Astrocyte of the hippocampus (primary cell): ENCODE measurements at regions not wholly inside any gene's neighbourhood (a gene's known extent, or its start where the extent isn't known, plus 50 kb on each side); places are given as distances from the start of the nearest gene placed in this dataset.
A peak's percentile ranks its signal among the peaks of the same experiment; 100 is the strongest.
"Not testable (repeated sequence)": the region's sequence is repeated elsewhere in the genome, so short reads cannot be mapped to it uniquely, and the experiment has no call there.

Source experiments
- DNase-seq: peaks from one replicate; pipeline ENCODE4 v3.0.0; 2011; ENCODE audit warnings: low read depth, low spot score

GRCh38 chr12:90510948-90511347 is 444.0 kb downstream of the CCER1 start:
- peak; percentile 60 for DNase-seq

- no peak for DNase-seq
Observed at GRCh38 chr12:90504806-90505205, 450.2 kb downstream of the CCER1 start.

GRCh38 chr12:90502070-90502469 is 452.9 kb downstream of the CCER1 start:
- no peak for DNase-seq

- DNase-seq, result no peak
Observed at GRCh38 chr12:90501412-90501811, 453.6 kb downstream of the CCER1 start.

- DNase-seq, result no peak
Observed at GRCh38 chr12:90499795-90500194, 455.2 kb downstream of the CCER1 start.

GRCh38 chr12:90497923-90498545 is 456.9 kb downstream of the CCER1 start:
- DNase-seq, result no peak

- DNase-seq, result no peak
Observed at GRCh38 chr12:90490355-90490754, 464.6 kb downstream of the CCER1 start.

- peak; percentile 20 for DNase-seq
Observed at GRCh38 chr12:90489141-90489540, 465.8 kb downstream of the CCER1 start.

- no peak for DNase-seq
Observed at GRCh38 chr12:90485560-90485959, 469.4 kb downstream of the CCER1 start.

GRCh38 chr12:90484094-90484493 is 470.9 kb downstream of the CCER1 start:
- no peak for DNase-seq

GRCh38 chr12:90481748-90482147 is 473.2 kb downstream of the CCER1 start:
- DNase-seq, result no peak

- DNase-seq, result no peak
Observed at GRCh38 chr12:90479237-90479636, 475.7 kb downstream of the CCER1 start.

GRCh38 chr12:90473831-90474230 is 481.1 kb downstream of the CCER1 start:
- DNase-seq, result no peak

GRCh38 chr12:90460681-90461080 is 494.3 kb downstream of the CCER1 start:
- no peak for DNase-seq

GRCh38 chr12:90456248-90456647 is 498.7 kb downstream of the CCER1 start:
- DNase-seq, result no peak

- DNase-seq, result no peak
Observed at GRCh38 chr12:90455756-90456155, 499.2 kb downstream of the CCER1 start.

- no peak for DNase-seq
Observed at GRCh38 chr12:90449611-90450010, 505.4 kb downstream of the CCER1 start.

GRCh38 chr12:90443466-90443865 is 511.5 kb downstream of the CCER1 start:
- not testable (repeated sequence) for DNase-seq

- no peak for DNase-seq
Observed at GRCh38 chr12:90441431-90441830, 513.5 kb downstream of the CCER1 start.

- no peak for DNase-seq
Observed at GRCh38 chr12:90428881-90429280, 526.1 kb downstream of the CCER1 start.

GRCh38 chr12:90428465-90428864 is 526.5 kb downstream of the CCER1 start:
- DNase-seq, result no peak

GRCh38 chr12:90423965-90424364 is 531.0 kb downstream of the CCER1 start:
- no peak for DNase-seq

- DNase-seq, result no peak
Observed at GRCh38 chr12:90410962-90411361, 544.0 kb downstream of the CCER1 start.

- no peak for DNase-seq
Observed at GRCh38 chr12:90407841-90408240, 547.1 kb downstream of the CCER1 start.
